IMR-90 (cell line): ENCODE measurements at regions not wholly inside any gene's neighbourhood (a gene's known extent, or its start where the extent isn't known, plus 50 kb on each side); places are given as distances from the start of the nearest gene placed in this dataset.

Experiments
- ATAC-seq: fragments of 200-7000 bp; cut with Tn5 transposase; 2 replicates; pipeline ENCODE4 v1.9.1; 2020; ENCODE audit warnings: low read depth, mild to moderate bottlenecking, moderate library complexity
- BruUV-seq: library from RNA; stranded (reverse); fragments of 400-500 nt; replicated peaks from 2 replicates; lab custom pipeline; 2021; lab: Mats Ljungman, UMichigan
- CTCF ChIA-PET: fragments of 300-600 bp; formaldehyde crosslinking; extraction: SDS; loops from one replicate; lab custom pipeline; 2021; ENCODE audit warnings: antibody characterized with exemption; lab: Yijun Ruan, JAX
- POLR2A ChIA-PET: fragments of 300-600 bp; sonication (Branson Sonifier 250); formaldehyde crosslinking; loops from one replicate; lab custom pipeline; 2022; ENCODE audit warnings: antibody characterized with exemption; ENCODE audit not compliant: unreplicated experiment; lab: Charles Lee
- DNase-seq: peaks from one replicate; pipeline ENCODE4 v3.0.0; 2013
- H2AFZ ChIP-seq: replicated peaks from 2 replicates; pipeline ENCODE3; 2013; ENCODE audit warnings: low read length, mild to moderate bottlenecking; ENCODE audit not compliant: poor library complexity
- H2AK5ac ChIP-seq: 2 replicates; pipeline ENCODE4 v1.6.1; 2013; ENCODE audit warnings: low read depth, low read length, inconsistent platforms
- H2AK9ac ChIP-seq: replicated peaks from 2 replicates; pipeline ENCODE3; 2013; ENCODE audit warnings: mild to moderate bottlenecking, low read depth, low read length, moderate library complexity; ENCODE audit not compliant: poor library complexity
- H2BK120ac ChIP-seq: 2 replicates; pipeline ENCODE4 v1.6.1; 2013; ENCODE audit warnings: low read depth, low read length, inconsistent platforms
- H2BK15ac ChIP-seq: 3 replicates; pipeline ENCODE4 v1.6.1; 2013; ENCODE audit warnings: low read depth, low read length, inconsistent platforms
- H2BK20ac ChIP-seq: 2 replicates; pipeline ENCODE4 v1.6.1; 2013; ENCODE audit warnings: low read depth, mild to moderate bottlenecking, inconsistent platforms, low read length, moderate library complexity
- H2BK5ac ChIP-seq: 2 replicates; pipeline ENCODE4 v1.6.1; 2013; ENCODE audit warnings: mild to moderate bottlenecking, low read depth, low read length, inconsistent platforms; ENCODE audit not compliant: poor library complexity, severe bottlenecking
- H3K14ac ChIP-seq: replicated peaks from 2 replicates; pipeline ENCODE4 v1.6.1; 2013; ENCODE audit warnings: low read depth, low read length, inconsistent platforms
- H3K18ac ChIP-seq: 2 replicates; pipeline ENCODE4 v1.6.1; 2013; ENCODE audit warnings: low read depth, low read length, control low read depth
- H3K23ac ChIP-seq: 2 replicates; pipeline ENCODE4 v1.6.1; 2013; ENCODE audit warnings: low read depth, low read length, inconsistent platforms
- H3K27ac ChIP-seq: 2 replicates; pipeline ENCODE4 v1.5.1; 2013; ENCODE audit warnings: mild to moderate bottlenecking, control low read depth, low read length; ENCODE audit not compliant: insufficient read depth
- H3K27me3 ChIP-seq: 2 replicates; pipeline ENCODE4 v1.6.1; 2013; ENCODE audit warnings: low read length; ENCODE audit not compliant: control insufficient read depth, insufficient read depth
- H3K36me3 ChIP-seq: 2 replicates; pipeline ENCODE4 v1.6.1; 2013; ENCODE audit warnings: low read length, mixed read lengths; ENCODE audit not compliant: control insufficient read depth, insufficient read depth
- H3K4ac ChIP-seq: 2 replicates; pipeline ENCODE4 v1.6.1; 2013; ENCODE audit warnings: low read depth, low read length, inconsistent platforms
- H3K4me1 ChIP-seq: 2 replicates; pipeline ENCODE4 v1.6.1; 2013; ENCODE audit warnings: low read length, mixed read lengths; ENCODE audit not compliant: control insufficient read depth, insufficient read depth
- H3K4me2 ChIP-seq: 2 replicates; pipeline ENCODE4 v1.6.1; 2013; ENCODE audit warnings: low read depth, mild to moderate bottlenecking, control low read depth, low read length, moderate library complexity
- H3K4me3 ChIP-seq: 2 replicates; pipeline ENCODE4 v1.5.1; 2013; ENCODE audit warnings: low read depth, mild to moderate bottlenecking, control low read depth, low read length, moderate library complexity; ENCODE audit not compliant: insufficient read depth
- H3K56ac ChIP-seq: 2 replicates; pipeline ENCODE4 v1.6.1; 2013; ENCODE audit warnings: low read length, inconsistent platforms; ENCODE audit not compliant: insufficient read depth; ENCODE audit errors: extremely low read depth
- H3K79me1 ChIP-seq, 2 experiments: 2 replicates each; pipeline ENCODE4 v1.6.1; 2013; ENCODE audit warnings: low read length in 2 of 2, inconsistent platforms in 1 of 2, low read depth in 1 of 2
- H3K9ac ChIP-seq: 2 replicates; pipeline ENCODE4 v1.6.1; 2013; ENCODE audit warnings: low read depth, low read length, control low read depth
- H3K9me1 ChIP-seq: 2 replicates; pipeline ENCODE4 v1.6.1; 2013; ENCODE audit warnings: low read length, inconsistent platforms; ENCODE audit not compliant: insufficient read depth
- H3K9me3 ChIP-seq: 2 replicates; pipeline ENCODE4 v1.6.1; 2013; ENCODE audit warnings: low read length; ENCODE audit not compliant: control insufficient read depth, insufficient read depth
- H4K20me1 ChIP-seq: 2 replicates; pipeline ENCODE4 v1.6.1; 2013; ENCODE audit warnings: low read length, inconsistent platforms; ENCODE audit not compliant: insufficient read depth
- H4K5ac ChIP-seq: 2 replicates; pipeline ENCODE4 v1.6.1; 2013; ENCODE audit warnings: mild to moderate bottlenecking, low read depth, low read length, control low read depth
- H4K8ac ChIP-seq, 2 experiments: 2 replicates each; pipeline ENCODE4 v1.6.1; 2013; ENCODE audit warnings: low read depth in 2 of 2, low read length in 2 of 2, control low read depth in 1 of 2, inconsistent platforms in 1 of 2
- H4K91ac ChIP-seq: 2 replicates; pipeline ENCODE4 v1.6.1; 2013; ENCODE audit warnings: low read depth, low read length, inconsistent platforms; ENCODE audit not compliant: insufficient read depth
- NFE2L2 ChIP-seq: fragments of 150-350 bp; IDR thresholded peaks from 2 replicates; pipeline ENCODE4 v1.6.1; 2016; ENCODE audit warnings: low read depth, mild to moderate bottlenecking, low read length
- RFX5 ChIP-seq: IDR thresholded peaks from 2 replicates; pipeline ENCODE4 v1.8.0; 2012; ENCODE audit warnings: low read depth, mild to moderate bottlenecking, low read length, moderate library complexity
- dilution Hi-C: fragments of 300-500 bp; cut with HindIII; formaldehyde crosslinking; loops from one replicate; pipeline ENCODE4 v1.14.3; 2018; ENCODE audit warnings: low sequenced_read_pairs; ENCODE audit not compliant: unreplicated experiment
- in situ Hi-C: fragments of 300-500 bp; cut with MboI; formaldehyde crosslinking; loops from 3 replicates; pipeline ENCODE4 v1.14.3; 2019; ENCODE audit warnings: low sequenced_read_pairs, inconsistent platforms, mixed read lengths
- intact Hi-C: fragments of 100-400 bp; cut with micrococcal nuclease; formaldehyde crosslinking; loops from 2 replicates; pipeline ENCODE4 v1.10.0; 2022

- Histone ChIP-seq H4K91ac (no peak overlapping the region), H4K8ac (no peak overlapping the region), H2BK5ac (no peak overlapping the region), H3K14ac (no peak overlapping the region), H4K5ac (no peak overlapping the region), H3K9me1 (no peaks in the 10 kb centered on the region), H3K56ac (no peak overlapping the region), H2AFZ (no peak overlapping the region), H3K36me3 (no peaks in the 10 kb centered on the region), H3K4ac (no peak overlapping the region), H3K9ac (no peak overlapping the region), H3K18ac (no peak overlapping the region), H2AK9ac (no peak overlapping the region), H2BK120ac (no peak overlapping the region), H3K27ac (no peak overlapping the region), H2BK15ac (no peak overlapping the region), H3K79me1 (no peaks in the 10 kb centered on the region), H2AK5ac (no peak overlapping the region), H3K4me1 (no peaks in the 10 kb centered on the region), H2BK20ac (no peak overlapping the region), H4K20me1 (no peaks in the 10 kb centered on the region), H3K9me3 (no peaks in the 10 kb centered on the region), H3K4me3 (no peak overlapping the region), H3K27me3 (no peaks in the 10 kb centered on the region), H3K23ac (no peak overlapping the region), H3K4me2 (no peak overlapping the region)
- in situ Hi-C loops (no loop called here), dilution Hi-C loops (no loop called here), intact Hi-C loops (no loop called here)
- DNase-seq (no peak), ATAC-seq (no peak)
- ChIA-PET POLR2A (no interaction called here), CTCF (interaction anchor here (0.6 kb wide), 1 partner anchor 1108 kb away, joined by 3 read pairs; no protein-coding TSS in a partner anchor)
- TF ChIP-seq RFX5 (no peak), NFE2L2 (no peak)
- no TSS peak for BruUV-seq
These were observed 1134.7 kb upstream of the ADGRL2 start for GRCh38 chr1:80666073-80666472.
